HUDEP-2 (cell line): ENCODE measurements at regions not wholly inside any gene's neighbourhood (a gene's known extent, or its start where the extent isn't known, plus 50 kb on each side); places are given as distances from the start of the nearest gene placed in this dataset.

Experiments
- DNase-seq, 76 experiments: peaks; one replicate each; lab custom pipeline; 2025; ENCODE audit not compliant: unreplicated experiment in 76 of 76; lab: John Stamatoyannopoulos, UW

DNA sequence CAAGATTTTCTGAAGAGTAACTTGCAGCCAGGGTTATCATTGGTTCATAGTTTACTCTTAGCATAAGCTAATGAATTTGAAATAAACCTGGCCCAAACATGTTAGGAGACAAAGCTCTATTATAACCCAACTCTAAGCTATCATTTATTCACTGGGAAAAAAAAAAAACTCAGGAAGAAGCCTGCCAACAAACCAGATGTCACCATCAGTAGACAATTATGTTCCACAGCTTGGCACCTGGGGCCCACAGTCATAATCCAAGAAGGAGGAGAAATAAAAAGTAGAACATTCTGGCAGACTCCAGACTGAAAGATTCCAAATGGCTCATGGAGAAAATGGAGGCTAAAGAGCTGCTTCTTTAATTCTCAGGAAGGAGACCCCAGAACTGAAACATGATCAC lies 100.0 kb upstream of the CNR1 start:
- DNase-seq: no peak

DNA sequence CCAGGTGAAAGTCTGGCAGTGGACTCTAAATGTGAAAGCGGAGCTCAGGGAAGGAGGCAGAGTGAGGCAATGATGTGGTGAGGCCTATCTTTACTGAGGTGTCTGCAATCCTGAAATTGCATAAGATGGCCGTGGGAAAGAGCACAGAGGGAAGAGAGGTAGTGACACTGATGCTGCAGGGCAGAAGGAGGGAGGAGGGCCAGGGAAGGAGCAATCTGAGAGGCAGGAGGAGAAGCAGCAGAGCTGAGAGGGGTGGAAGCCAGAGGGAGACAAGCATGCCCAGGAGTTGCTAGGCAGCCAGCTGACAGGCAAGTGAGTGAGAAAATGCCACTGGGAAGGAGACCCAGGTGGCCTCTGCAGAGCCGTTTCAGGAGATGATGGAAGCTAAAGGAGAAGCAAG lies 97.4 kb upstream of the CNR1 start:
- DNase-seq: no peak

DNA sequence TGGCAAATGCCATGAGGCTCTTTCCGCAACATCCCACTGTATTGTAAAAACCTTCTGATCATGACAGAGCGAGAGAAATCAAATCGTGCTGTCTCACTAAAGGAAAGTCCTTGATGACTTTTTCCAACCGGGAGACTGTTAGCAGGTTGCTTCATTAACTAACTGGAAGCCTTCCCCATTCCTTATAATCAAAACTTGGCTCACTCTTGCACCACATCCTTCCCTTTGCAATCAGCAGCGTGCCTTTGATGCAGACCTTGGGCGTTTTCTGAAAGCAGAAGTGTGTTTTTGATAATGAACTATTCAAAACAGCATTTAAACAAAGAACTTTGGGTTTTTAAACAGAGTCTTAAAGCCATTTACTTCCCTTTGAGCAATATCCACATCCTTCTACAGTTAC lies 96.2 kb upstream of the CNR1 start:
- DNase-seq: no peak

DNA sequence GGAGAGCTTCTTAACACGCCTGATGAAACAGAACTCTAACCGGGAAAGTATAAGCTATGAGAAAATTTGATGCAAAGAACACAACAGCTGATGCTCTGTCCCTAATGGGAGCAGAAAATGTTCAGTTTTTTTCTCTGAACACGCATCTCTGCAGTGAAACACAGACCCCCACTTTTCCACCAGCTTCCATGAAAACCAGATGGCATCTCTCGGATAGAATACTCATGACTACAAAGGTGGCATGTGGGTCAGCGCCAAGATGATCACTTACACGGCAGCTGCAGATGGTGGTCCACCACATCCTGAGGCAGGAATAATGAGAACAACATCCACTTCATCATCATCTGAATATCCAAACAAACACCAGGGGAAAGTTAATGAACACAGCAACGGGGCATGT lies 85.2 kb upstream of the CNR1 start:
- no peak for DNase-seq

DNA sequence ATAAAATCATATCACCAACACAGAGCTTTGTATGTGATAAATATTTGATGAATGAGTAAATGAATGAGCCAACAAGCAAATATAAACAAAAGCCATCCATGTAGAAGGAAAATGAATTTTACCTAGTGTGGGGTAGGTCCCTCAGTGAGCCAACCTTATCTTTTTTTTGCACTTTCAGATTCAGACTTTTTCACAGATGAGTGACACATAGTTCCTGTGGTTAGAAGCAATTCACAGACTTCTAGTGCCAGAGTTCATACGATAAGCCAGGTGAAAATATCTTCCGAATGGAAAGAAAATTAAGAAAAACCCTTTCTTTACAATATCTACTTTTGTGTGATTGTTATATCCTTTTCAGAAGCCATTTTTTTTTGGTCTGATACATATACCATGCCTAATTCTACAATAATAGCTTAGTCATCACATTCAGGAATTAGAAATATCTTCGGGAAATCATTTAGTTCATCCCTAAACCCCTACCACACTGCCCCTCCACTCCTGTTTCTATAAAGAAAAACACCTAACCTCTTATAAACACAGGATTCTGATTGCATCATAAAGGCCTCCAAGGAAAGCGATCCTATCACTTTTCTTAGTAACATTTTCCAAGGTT lies 82.7 kb upstream of the CNR1 start:
- peak in 3 of 76 experiments; percentile 3 to 34 (median 12) for DNase-seq

DNA sequence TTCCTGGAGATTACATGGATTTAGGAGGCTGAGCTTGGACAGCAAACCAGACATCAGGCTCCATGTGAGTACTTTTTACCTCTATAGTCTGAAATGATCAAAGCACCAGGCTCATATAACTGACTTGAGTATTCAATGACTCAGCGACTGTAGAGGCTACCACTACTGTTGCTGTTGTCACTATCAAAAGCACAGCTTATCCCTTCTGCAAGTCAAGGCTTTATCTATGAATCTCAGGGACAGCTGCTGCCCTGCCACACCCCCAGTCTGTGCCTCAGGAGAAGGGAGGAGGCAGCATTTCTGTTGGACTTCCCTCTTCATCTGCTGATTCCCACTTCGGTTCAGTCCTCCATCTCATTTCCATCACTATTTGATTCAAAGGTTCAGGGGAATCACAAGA lies 80.5 kb upstream of the CNR1 start:
- DNase-seq: peak in 58 of 76 experiments; percentile 6 to 85 (median 45)

DNA sequence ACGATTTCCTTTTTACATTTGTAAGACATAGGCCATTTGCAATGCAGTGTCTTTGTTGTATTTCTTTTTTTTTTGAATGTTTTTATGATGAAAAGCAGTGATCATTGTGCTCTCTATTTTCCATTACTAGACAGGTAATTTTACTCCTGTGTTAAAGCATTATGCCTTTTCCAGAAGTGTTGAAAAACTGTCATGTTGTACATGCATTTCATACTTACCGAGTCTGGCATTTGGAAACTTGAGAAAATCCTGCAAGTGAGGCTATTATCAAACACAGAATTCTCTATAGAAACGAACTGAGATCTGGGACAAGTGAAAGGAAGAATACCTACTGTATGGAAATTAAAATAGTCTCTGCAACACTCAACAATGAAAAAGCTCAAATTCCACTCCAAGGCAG lies 78.6 kb upstream of the CNR1 start:
- DNase-seq: no peak

DNA sequence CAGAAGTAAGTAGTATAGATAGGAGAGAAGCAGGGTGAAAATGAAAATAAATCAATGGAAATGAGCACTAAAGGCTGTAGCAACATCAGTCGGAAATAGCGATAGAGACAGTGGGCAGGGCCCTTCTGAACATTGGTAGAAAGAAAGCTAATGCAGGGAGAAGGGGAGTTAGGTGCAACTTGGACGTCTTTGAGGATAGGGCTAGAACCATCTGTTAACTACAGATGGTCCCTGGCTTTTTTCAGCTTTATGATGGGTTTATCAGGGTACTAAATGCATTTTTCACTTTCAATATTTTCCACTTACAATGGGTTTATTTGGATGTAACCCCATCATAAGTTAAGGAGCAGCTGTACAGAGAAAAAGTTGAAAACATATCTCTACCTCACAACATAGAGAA lies 72.8 kb upstream of the CNR1 start:
- no peak for DNase-seq

DNA sequence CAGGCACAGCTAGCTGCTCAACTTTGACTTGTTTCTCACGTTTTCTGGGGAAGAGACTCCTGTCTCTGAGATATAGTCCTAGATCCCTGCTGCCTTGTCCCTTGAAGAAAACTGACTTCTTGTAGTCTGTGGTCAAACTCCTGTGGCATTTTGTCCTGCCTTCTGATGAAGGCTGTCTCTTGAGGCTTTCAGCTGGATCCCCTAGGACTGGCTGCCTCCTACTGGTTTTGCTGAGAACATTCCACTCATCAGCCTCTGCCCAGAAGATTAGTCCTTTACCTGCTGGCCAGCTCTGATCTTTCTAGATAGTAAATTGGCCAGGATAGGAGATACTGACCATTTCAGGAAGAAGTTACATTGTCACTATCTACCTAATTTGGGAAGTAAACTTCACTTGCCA lies 71.9 kb upstream of the CNR1 start:
- peak in 25 of 76 experiments; percentile 2 to 44 (median 21) for DNase-seq

DNA sequence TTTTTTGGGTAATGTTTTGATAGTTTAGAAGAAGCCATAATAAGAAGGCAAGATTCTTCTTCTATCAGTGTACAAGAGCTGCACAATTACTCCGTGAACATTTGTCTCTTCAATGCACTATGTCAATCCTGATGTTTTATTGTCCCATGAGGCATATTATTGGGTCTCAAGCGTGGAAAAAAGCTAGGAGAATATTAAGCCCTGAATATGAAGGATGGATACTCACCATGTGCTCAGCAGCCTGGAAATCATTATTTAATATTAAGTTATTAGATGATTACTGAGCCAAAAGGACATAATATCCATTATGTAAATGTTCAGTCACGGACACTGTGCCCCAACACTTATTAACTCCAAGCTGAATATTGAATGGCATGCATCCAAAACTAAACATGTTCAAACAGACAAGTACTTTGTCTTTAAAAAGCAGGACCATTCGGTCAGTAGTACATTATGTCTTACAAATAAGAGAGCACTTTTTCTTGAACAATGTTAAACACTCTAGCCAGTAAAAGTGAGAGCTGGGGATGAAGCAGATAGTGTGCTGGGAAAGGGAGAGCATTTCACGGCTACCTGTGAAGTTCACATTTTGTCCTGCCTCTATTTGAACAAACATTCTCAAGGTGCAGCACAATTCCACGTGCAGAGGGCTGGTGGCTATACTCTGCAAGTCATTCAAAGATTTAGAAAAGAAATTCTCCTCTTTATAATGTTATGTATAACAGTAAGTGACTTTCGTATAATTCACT lies 70.6 kb upstream of the CNR1 start:
- DNase-seq: no peak

DNA sequence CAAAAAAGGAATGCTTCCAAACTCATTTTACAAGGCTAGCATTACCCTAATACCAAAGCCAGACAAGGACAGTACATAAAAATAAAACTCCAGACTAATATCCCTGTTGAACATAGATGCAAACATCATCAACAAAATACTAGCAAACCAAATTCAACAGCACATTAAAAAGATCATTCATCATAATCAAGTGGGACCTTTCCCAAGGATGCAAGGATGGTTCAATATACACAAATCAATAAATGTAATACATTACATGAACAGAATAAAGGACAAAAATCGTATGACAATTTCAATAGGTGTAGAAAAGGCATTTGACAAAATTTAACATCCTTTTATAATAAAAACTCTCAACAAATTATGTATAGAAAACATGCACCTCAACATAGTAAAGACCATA lies 66.6 kb upstream of the CNR1 start:
- no peak for DNase-seq

DNA sequence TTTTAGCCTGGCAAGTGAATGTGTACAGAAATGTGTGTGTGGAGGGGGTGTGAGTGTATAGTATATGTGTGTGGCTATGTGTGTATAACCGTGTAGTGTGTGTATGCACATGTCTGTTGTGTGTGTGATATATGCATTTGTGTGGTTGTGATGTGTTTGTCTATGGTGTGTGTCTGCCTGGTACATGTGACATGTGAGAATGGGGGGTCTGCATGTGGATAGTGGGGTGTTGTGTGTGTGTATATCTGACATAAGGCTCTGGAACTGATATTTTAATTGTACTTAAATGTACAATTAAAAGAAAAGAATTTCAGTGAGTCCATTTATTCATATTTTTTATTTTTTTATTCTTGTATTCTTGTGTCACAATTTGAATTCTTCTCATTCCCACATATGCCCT lies 57.2 kb upstream of the CNR1 start:
- DNase-seq: no peak

DNA sequence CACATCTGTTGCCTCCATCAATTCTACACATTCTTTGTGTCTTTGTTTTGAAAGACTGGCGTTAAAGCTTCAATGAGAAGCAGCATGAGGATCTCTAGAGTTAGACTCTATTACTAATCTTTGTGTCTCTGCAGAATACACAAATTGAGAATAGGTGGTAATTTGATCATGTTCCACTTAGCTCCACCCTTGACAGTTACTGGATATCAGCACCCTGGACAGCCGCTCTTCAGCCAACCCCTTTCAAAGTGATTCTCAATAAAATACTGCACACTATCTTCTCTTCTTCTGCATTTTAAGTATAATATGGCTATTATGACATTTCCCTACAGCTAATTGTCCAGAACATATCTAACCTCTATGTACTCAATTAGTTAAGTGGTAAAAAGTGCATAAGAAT lies 54.3 kb upstream of the CNR1 start:
- DNase-seq: peak in 14 of 76 experiments; percentile 2 to 24 (median 10)

DNA sequence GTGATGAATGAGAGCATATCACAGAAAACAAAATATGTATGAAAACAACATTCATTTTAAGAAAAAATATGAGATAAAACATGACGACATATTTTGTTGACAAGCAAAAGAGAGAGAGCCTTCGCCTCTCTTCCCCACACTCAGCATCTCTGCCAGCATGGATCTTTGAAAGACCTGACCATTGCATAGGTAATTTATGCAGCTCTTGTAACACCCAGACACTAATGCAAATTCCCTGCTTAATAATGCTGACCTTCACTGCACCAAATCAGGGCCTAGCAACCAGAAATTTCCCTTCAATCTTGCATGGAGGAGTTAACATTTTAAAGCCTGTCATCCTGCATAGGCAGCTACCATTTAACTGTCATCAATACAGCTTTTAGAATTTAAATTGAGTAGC lies 50.0 kb upstream of the CNR1 start:
- no peak for DNase-seq
